GM18907 (cell line): ENCODE measurements at regions not wholly inside any gene's neighbourhood (a gene's known extent, or its start where the extent isn't known, plus 50 kb on each side); places are given as distances from the start of the nearest gene placed in this dataset.

Experiments used
- ATAC-seq: cut with Tn5 transposase; IDR thresholded peaks from one replicate; pipeline ENCODE4 v1.9.1; 2021; ENCODE audit warnings: mild to moderate bottlenecking, moderate library complexity; ENCODE audit not compliant: unreplicated experiment

DNA sequence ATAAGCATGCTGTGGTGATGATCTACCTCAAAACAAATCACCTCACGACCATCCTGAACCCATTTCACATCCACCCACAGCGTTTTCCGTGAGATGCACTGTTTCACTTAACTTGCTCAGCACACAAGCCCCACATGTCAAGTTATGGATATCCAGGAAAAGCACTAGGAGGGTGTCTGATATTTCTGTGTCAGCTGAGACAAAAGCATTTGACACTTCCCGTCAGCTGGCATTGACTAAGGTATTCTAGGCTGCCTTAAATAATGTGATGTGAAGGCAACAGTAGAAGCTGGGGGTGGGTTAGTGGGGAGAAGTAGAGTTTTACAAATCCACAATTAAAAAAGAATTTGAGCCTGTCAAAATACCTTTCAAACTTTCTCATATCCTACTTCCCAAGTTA lies 68.7 kb upstream of the MDFIC start:
- ATAC-seq = no peak

DNA sequence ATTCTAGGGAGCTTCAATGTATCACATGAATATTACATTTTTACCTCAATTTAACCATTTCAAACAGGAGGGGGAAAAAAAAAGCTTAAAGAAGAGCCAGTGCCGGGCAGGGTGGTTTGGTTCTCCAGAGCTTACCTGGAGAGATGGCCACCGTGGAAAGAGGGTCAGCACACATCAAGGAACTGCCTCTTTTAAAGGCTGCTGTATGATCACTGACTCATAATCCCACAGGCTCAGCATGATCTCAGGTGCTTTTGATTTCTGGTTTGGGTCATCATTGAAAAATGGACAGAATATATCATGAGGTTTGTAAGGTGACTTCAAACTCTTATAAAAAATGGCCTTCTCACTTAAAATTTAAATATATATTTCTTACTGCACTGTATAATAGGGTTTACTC lies 67.5 kb upstream of the MDFIC start:
- no peak for ATAC-seq

- no peak for ATAC-seq
These were observed 65.3 kb upstream of the MDFIC start for GRCh38 chr7:114856625-114857024.

DNA sequence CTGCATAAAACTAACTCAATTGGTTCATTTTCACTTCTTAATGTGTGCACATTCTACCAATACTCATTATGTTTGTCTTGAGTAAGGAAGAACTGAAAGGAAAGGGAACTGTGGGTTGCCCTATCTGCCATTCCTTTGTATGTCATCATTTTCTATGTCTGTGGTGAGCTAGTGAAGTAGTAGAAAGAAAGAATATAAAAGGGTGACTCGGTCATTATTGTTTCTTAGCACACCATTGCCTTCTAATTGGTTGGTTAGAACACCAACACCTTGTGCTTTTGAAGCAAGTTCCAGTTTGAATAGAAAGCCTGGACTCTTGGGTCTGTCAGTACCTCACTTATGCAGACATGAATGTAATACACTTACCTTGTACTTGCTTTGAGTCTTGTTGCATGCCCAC lies 64.3 kb upstream of the MDFIC start:
- ATAC-seq = no peak

DNA sequence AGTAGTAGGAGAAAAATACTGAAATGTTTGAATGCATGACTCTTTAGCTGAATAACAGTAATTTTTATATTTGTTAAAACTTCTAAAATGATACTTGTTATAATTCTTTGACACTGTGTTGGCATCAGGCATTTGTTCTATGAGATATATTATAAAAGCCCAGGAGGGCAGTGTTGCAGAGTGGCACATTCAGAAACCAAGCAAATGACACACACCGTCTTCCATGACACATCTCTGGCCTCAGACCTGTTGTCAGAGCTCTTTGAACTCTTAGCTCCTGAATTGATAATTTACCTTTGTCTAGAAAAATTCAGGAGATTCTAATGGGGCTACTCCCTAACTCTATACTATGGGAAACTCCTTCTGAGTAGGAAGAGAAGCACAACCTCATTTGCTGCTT lies 62.4 kb upstream of the MDFIC start:
- no peak for ATAC-seq

DNA sequence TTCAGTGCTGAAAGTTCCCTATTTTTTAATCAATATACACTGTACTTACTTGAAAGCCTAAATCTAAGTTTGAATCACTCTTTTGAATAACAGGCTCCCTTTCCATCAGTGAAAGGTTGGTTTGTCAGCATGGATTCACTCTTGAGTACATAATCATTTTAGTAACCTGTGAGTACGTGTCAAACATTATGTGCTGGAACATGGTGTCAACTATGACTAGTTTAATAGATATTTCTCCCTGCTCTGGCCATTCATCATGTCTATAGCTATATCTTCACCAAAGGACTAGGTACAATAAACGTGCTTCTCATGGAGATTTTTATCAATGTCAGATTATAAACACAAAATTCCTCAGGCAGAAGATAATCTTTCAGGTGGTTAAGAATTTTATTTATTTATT lies 61.7 kb upstream of the MDFIC start:
- ATAC-seq = no peak

- ATAC-seq = no peak
These were observed 59.5 kb upstream of the MDFIC start for GRCh38 chr7:114862406-114862805.

- no peak for ATAC-seq
These were observed 57.6 kb upstream of the MDFIC start for GRCh38 chr7:114864278-114864677.

GRCh38 chr7:114865564-114865963 lies 56.3 kb upstream of the MDFIC start:
- peak; percentile 90 for ATAC-seq
